K562 (cell line): ENCODE measurements at regions not wholly inside any gene's neighbourhood (a gene's known extent, or its start where the extent isn't known, plus 50 kb on each side); places are given as distances from the start of the nearest gene placed in this dataset.

Experiments
- ATAC-seq: fragments of 200-7000 bp; cut with Tn5 transposase; 3 replicates; pipeline ENCODE4 v1.9.1; 2020; ENCODE audit warnings: moderate library complexity
- BruUV-seq: library from RNA; stranded (reverse); fragments of 400-500 nt; replicated peaks from 2 replicates; lab custom pipeline; 2021; lab: Mats Ljungman, UMichigan
- CTCF ChIA-PET: fragments of 300-600 bp; formaldehyde crosslinking; extraction: SDS; loops from one replicate; lab custom pipeline; 2021; ENCODE audit warnings: low intra/inter-chr PET ratio; lab: Yijun Ruan, JAX
- POLR2A ChIA-PET: fragments of 300-600, 350-650 bp; sonication (Branson Sonifier 250); formaldehyde crosslinking; extraction: SDS; loops from one replicate; lab custom pipeline; 2021; ENCODE audit warnings: antibody characterized with exemption, inconsistent platforms; lab: Yijun Ruan, JAX
- DNase-seq, 4 experiments: peaks; one replicate each; pipeline versions ENCODE4 v3.0.0 to v3.0.0-alpha.2; 2011 to 2018; ENCODE audit warnings: low spot score in 3 of 4, mixed read lengths in 3 of 4; ENCODE audit errors: extremely low read depth in 1 of 4
- FAIRE-seq: peaks from 2 replicates; lab custom pipeline; 2011; peaks lifted over from hg19 to GRCh38; lab: Jason Lieb, UNC
- H2AFZ ChIP-seq: 2 replicates; pipeline ENCODE4 v1.6.0; 2011; ENCODE audit warnings: low read depth, low read length, control low read depth, inconsistent platforms
- H3K27ac ChIP-seq: fragments of 200-600 bp; 3 replicates; pipeline ENCODE4 v1.8.0; 2011; ENCODE audit warnings: low read depth, mild to moderate bottlenecking, control low read depth, inconsistent platforms, low read length, moderate library complexity, mixed read lengths; ENCODE audit errors: extremely low read depth
- H3K27me3 ChIP-seq, 2 experiments: fragments of 300-600 bp in 1 of 2; 2 replicates in 1 of 2; 3 replicates in 1 of 2; pipeline versions ENCODE4 v1.6.0 to v1.8.0; 2011; ENCODE audit warnings: inconsistent platforms in 2 of 2, low read length in 2 of 2, mild to moderate bottlenecking in 1 of 2, mixed read lengths in 1 of 2, moderate library complexity in 1 of 2; ENCODE audit not compliant: control insufficient read depth in 2 of 2, insufficient read depth in 2 of 2
- H3K36me3 ChIP-seq: fragments of 300-600 bp; 3 replicates; pipeline ENCODE4 v1.8.0; 2011; ENCODE audit warnings: mild to moderate bottlenecking, low read length, inconsistent platforms; ENCODE audit not compliant: control insufficient read depth, insufficient read depth
- H3K4me1 ChIP-seq, 2 experiments: fragments of 200-600 bp in 1 of 2; replicated peaks in 1 of 2; 2 replicates in 1 of 2; 3 replicates in 1 of 2; pipeline versions ENCODE4 v1.5.1 to v1.8.0; 2011; ENCODE audit warnings: inconsistent platforms in 2 of 2, low read length in 2 of 2, mild to moderate bottlenecking in 1 of 2, mixed read lengths in 1 of 2, moderate library complexity in 1 of 2; ENCODE audit not compliant: control insufficient read depth in 2 of 2, insufficient read depth in 2 of 2
- H3K4me2 ChIP-seq: 2 replicates; pipeline ENCODE4 v1.6.1; 2011; ENCODE audit warnings: low read length, control low read depth, inconsistent platforms, mixed read lengths; ENCODE audit not compliant: insufficient read depth
- H3K4me3 ChIP-seq: fragments of 200-600 bp; sonication (generic), shearing (Covaris generic); 2 replicates; pipeline ENCODE4 v1.5.1; 2016; ENCODE audit warnings: control low read depth, inconsistent platforms
- H3K79me2 ChIP-seq: fragments of 200-600 bp; 3 replicates; pipeline ENCODE4 v1.8.0; 2011; ENCODE audit warnings: low read length, inconsistent platforms; ENCODE audit not compliant: control insufficient read depth, insufficient read depth
- H3K9ac ChIP-seq, 2 experiments: 2 replicates each; pipeline versions ENCODE4 v1.6.0 to v1.6.1; 2011; ENCODE audit warnings: low read depth in 2 of 2, low read length in 2 of 2, control low read depth in 1 of 2, inconsistent platforms in 1 of 2, mild to moderate bottlenecking in 1 of 2, mixed read lengths in 1 of 2; ENCODE audit not compliant: insufficient read depth in 1 of 2
- H3K9me1 ChIP-seq: one replicate; pipeline ENCODE4 v1.6.0; 2011; ENCODE audit warnings: inconsistent platforms, mild to moderate bottlenecking, low read length, moderate library complexity; ENCODE audit not compliant: control insufficient read depth, insufficient read depth
- H3K9me3 ChIP-seq: replicated peaks from 2 replicates; pipeline ENCODE4 v1.5.1; 2011; ENCODE audit warnings: low read depth, low read length, inconsistent platforms; ENCODE audit not compliant: control insufficient read depth, insufficient read depth
- H4K20me1 ChIP-seq: replicated peaks from 2 replicates; pipeline ENCODE4 v1.6.1; 2011; ENCODE audit warnings: low read length, inconsistent platforms, mixed read lengths; ENCODE audit not compliant: control insufficient read depth, insufficient read depth
- ARNT ChIP-seq, 2 experiments: fragments of 450-650 bp; IDR thresholded peaks; 2 replicates each; pipeline ENCODE4 v1.6.1; 2016; ENCODE audit warnings: mild to moderate bottlenecking in 1 of 2
- CC2D1A ChIP-seq: fragments of 450-650 bp; IDR thresholded peaks from 2 replicates; pipeline ENCODE4 v1.6.1; 2017; ENCODE audit warnings: mild to moderate bottlenecking
- CHD2 ChIP-seq: IDR thresholded peaks from 2 replicates; pipeline ENCODE4 v1.6.1; 2011; ENCODE audit warnings: low read depth, low read length
- ELF1 ChIP-seq: fragments of 200-800 bp; sonication (Bioruptor generic); IDR thresholded peaks from 2 replicates; pipeline ENCODE4 v1.6.1; 2016; ENCODE audit warnings: missing genetic modification characterization, missing compliant biosample characterization
- FIP1L1 ChIP-seq: fragments of 200-400 bp; formaldehyde crosslinking; IDR thresholded peaks from 2 replicates; pipeline ENCODE4 v1.6.1; 2018; ENCODE audit warnings: mild to moderate bottlenecking, low read depth, low read length; ENCODE audit not compliant: poor library complexity, severe bottlenecking
- HDAC6 ChIP-seq: IDR thresholded peaks from 2 replicates; pipeline ENCODE4 v1.6.1; 2012; ENCODE audit warnings: low read depth, mild to moderate bottlenecking, control low read depth, inconsistent platforms, low read length, moderate library complexity
- HNRNPUL1 ChIP-seq: fragments of 200-400 bp; formaldehyde crosslinking; IDR thresholded peaks from 2 replicates; pipeline ENCODE4 v1.6.1; 2017; ENCODE audit warnings: low read length
- NCOA6 ChIP-seq: fragments of 450-650 bp; IDR thresholded peaks from 2 replicates; pipeline ENCODE4 v1.6.1; 2017; ENCODE audit warnings: mild to moderate bottlenecking
- RNF2 ChIP-seq: sonication (generic); IDR thresholded peaks from 2 replicates; pipeline ENCODE4 v1.6.1; 2016
- ZFP30 ChIP-seq: fragments of 250-450 bp; sonication (Bioruptor Pico); IDR thresholded peaks from 2 replicates; pipeline ENCODE4 v1.8.0; 2022; ENCODE audit warnings: moderate library complexity, mild to moderate bottlenecking, inconsistent platforms, borderline replicate concordance
- ZNF551 ChIP-seq: fragments of 250-450 bp; sonication (Bioruptor Pico); IDR thresholded peaks from 2 replicates; pipeline ENCODE4 v1.5.0; 2021; ENCODE audit warnings: mild to moderate bottlenecking, moderate library complexity
- ZNF766 ChIP-seq: fragments of 200-800 bp; sonication (Bioruptor generic); conservative IDR thresholded peaks from 2 replicates; pipeline ENCODE4 v1.6.1; 2016; ENCODE audit warnings: missing genetic modification characterization, missing compliant biosample characterization
- WGBS: fragments of 100-300 bp; shearing (Covaris generic); methylation state at CpG from one replicate; pipeline ENCODE4 v1.1.6; 2016; ENCODE audit warnings: low coverage, mixed read lengths; ENCODE audit not compliant: insufficient coverage; ENCODE audit errors: missing lambda C conversion rate; 5-methylcytosine and 5-hydroxymethylcytosine counted together
- in situ Hi-C: fragments of 300-500 bp; cut with MboI; formaldehyde crosslinking; loops from 4 replicates; pipeline ENCODE4 v1.15.0; 2018; ENCODE audit warnings: inconsistent platforms, mixed read lengths
- intact Hi-C: fragments of 100-400 bp; cut with micrococcal nuclease; formaldehyde crosslinking; loops from 2 replicates; pipeline ENCODE4 v1.14.2; 2022
- TF ChIP-seq, protein P1 (sequence below): fragments of 250-450 bp; sonication (Bioruptor Pico); IDR thresholded peaks from 2 replicates; pipeline ENCODE4 v1.4.0; 2020; ENCODE audit warnings: mild to moderate bottlenecking, moderate library complexity
- TF ChIP-seq, protein P2 (sequence below): fragments of 450-650 bp; IDR thresholded peaks from 2 replicates; pipeline ENCODE4 v1.6.1; 2017; ENCODE audit warnings: antibody characterized with exemption, mild to moderate bottlenecking
- TF ChIP-seq, protein P3 (sequence below), 2 experiments: fragments of 450-650 bp; IDR thresholded peaks; 2 replicates each; pipeline ENCODE4 v1.6.1; 2016

DNA sequence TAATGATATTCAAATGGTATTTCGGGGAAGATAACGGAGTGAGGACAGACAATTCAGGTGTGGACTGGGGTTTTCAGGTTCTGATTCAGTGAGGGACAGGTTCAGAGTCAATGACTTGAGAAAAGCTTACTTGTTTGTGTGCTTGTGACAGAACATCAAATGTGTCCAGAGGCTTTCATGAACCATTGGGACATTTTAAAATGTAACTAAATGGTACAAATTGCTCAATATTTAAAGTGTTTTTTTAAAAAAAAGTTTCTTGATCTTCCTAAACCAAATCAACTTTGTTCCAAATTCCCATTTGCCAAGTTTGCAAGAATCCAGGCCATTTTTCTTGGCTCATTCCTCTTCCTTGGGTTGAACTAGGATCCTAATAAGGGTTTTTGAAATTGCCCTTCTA lies 59.4 kb upstream of the BZW1 start:
- no peak overlapping the region for H3K4me3 ChIP-seq
- peaks cover 4 to 26% of the 10 kb centered on the region in 2 experiments; a peak in 2 of 5 replicates for H3K27me3 ChIP-seq
- in situ Hi-C loops: no loop called here
- H3K9me1 ChIP-seq: no peaks in the 10 kb centered on the region
- no peaks in the 10 kb centered on the region for H3K79me2 ChIP-seq
- intact Hi-C loops: loop anchor here (5.0 kb wide), 1 partner anchor 60 kb away; the partner anchor contains the start of gene BZW1
- peaks cover 0 to 5% of the 10 kb centered on the region in 2 experiments; a peak in 2 of 5 replicates for H3K4me1 ChIP-seq
- no peaks in the 10 kb centered on the region for H3K9me3 ChIP-seq
- ATAC-seq (no peak), FAIRE-seq (no peak), DNase-seq (no peak)
- H3K4me2 ChIP-seq: no peak overlapping the region
- ChIA-PET POLR2A (interaction anchor here (1.3 kb wide), 1 partner anchor 15 kb away, joined by 3 read pairs; no protein-coding TSS in a partner anchor), CTCF (no interaction called here)
- H3K36me3 ChIP-seq: no peaks in the 10 kb centered on the region
- H3K9ac ChIP-seq: no peak overlapping the region
- H3K27ac ChIP-seq: no peak overlapping the region
- H4K20me1 ChIP-seq: no peaks in the 10 kb centered on the region
- no peak overlapping the region for H2AFZ ChIP-seq
- 0% methylated on average over 2 of the region's 2 CpGs for WGBS
- no peak for TF ChIP-seq FIP1L1
- no peak for TF ChIP-seq ZNF551 (CRISPR knock-in tag)
- no peak for TF ChIP-seq NCOA6
- TF ChIP-seq HNRNPUL1: no peak
- no peak for TF ChIP-seq RNF2
- no peak for TF ChIP-seq HDAC6
- no peak for TF ChIP-seq ELF1 (tag)
- TF ChIP-seq ARNT (IDR thresholded peaks at IDR 0.05): no peak
- TF ChIP-seq, protein P1, sequence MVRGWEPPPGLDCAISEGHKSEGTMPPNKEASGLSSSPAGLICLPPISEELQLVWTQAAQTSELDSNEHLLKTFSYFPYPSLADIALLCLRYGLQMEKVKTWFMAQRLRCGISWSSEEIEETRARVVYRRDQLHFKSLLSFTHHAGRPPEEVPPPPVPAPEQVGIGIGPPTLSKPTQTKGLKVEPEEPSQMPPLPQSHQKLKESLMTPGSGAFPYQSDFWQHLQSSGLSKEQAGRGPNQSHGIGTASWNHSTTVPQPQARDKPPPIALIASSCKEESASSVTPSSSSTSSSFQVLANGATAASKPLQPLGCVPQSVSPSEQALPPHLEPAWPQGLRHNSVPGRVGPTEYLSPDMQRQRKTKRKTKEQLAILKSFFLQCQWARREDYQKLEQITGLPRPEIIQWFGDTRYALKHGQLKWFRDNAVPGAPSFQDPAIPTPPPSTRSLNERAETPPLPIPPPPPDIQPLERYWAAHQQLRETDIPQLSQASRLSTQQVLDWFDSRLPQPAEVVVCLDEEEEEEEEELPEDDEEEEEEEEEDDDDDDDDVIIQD (CRISPR knock-in tag): no peak
- TF ChIP-seq, protein P2, sequence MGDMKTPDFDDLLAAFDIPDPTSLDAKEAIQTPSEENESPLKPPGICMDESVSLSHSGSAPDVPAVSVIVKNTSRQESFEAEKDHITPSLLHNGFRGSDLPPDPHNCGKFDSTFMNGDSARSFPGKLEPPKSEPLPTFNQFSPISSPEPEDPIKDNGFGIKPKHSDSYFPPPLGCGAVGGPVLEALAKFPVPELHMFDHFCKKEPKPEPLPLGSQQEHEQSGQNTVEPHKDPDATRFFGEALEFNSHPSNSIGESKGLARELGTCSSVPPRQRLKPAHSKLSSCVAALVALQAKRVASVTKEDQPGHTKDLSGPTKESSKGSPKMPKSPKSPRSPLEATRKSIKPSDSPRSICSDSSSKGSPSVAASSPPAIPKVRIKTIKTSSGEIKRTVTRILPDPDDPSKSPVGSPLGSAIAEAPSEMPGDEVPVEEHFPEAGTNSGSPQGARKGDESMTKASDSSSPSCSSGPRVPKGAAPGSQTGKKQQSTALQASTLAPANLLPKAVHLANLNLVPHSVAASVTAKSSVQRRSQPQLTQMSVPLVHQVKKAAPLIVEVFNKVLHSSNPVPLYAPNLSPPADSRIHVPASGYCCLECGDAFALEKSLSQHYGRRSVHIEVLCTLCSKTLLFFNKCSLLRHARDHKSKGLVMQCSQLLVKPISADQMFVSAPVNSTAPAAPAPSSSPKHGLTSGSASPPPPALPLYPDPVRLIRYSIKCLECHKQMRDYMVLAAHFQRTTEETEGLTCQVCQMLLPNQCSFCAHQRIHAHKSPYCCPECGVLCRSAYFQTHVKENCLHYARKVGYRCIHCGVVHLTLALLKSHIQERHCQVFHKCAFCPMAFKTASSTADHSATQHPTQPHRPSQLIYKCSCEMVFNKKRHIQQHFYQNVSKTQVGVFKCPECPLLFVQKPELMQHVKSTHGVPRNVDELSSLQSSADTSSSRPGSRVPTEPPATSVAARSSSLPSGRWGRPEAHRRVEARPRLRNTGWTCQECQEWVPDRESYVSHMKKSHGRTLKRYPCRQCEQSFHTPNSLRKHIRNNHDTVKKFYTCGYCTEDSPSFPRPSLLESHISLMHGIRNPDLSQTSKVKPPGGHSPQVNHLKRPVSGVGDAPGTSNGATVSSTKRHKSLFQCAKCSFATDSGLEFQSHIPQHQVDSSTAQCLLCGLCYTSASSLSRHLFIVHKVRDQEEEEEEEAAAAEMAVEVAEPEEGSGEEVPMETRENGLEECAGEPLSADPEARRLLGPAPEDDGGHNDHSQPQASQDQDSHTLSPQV: no peak
- TF ChIP-seq CHD2: no peak
- TF ChIP-seq ZFP30 (CRISPR knock-in tag): no peak
- TF ChIP-seq ZNF766 (CRISPR knock-in tag): no peak
- TF ChIP-seq, protein P3, sequence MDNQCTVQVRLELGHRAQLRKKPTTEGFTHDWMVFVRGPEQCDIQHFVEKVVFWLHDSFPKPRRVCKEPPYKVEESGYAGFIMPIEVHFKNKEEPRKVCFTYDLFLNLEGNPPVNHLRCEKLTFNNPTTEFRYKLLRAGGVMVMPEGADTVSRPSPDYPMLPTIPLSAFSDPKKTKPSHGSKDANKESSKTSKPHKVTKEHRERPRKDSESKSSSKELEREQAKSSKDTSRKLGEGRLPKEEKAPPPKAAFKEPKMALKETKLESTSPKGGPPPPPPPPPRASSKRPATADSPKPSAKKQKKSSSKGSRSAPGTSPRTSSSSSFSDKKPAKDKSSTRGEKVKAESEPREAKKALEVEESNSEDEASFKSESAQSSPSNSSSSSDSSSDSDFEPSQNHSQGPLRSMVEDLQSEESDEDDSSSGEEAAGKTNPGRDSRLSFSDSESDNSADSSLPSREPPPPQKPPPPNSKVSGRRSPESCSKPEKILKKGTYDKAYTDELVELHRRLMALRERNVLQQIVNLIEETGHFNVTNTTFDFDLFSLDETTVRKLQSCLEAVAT (IDR thresholded peaks at IDR 0.05): no peak
- no peak for TF ChIP-seq CC2D1A
- BruUV-seq: no TSS peak
